SU-DHL-6 (cell line): ENCODE measurements at regions not wholly inside any gene's neighbourhood (a gene's known extent, or its start where the extent isn't known, plus 50 kb on each side); places are given as distances from the start of the nearest gene placed in this dataset.

Experiments
- EZH2phosphoT487 ChIP-seq: fragments of 200-600 bp; sonication (generic), shearing (Covaris generic); conservative IDR thresholded peaks from 2 replicates; pipeline ENCODE4 v1.6.1; 2018; ENCODE audit warnings: mild to moderate bottlenecking, antibody characterized with exemption, low read length, moderate library complexity, mixed read lengths
- TF ChIP-seq, protein P1 (sequence below): fragments of 200-600 bp; sonication (generic); IDR thresholded peaks from one replicate; pipeline ENCODE4 v1.5.1; 2017; ENCODE audit warnings: antibody characterized with exemption, mild to moderate bottlenecking, low read length, moderate library complexity; ENCODE audit not compliant: insufficient read depth, poor library complexity, severe bottlenecking

DNA sequence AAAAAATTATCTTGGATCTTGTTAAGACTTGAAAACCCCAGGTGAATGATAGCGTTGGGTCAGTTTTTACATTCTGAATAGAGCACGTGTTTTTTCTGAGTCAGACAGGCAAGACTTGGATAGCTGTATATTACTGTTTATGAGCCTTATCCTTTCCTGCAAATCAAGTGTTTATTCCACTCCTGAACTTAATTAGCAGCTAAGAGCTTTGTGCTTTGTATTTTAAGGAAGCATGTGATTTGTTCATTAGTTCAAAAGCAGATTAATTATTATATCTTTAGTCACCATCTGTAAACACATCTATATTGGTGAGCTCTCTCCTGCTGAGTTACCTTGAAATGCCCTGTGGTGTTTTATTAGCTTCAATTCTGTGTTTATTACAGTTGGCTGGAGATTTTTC lies 98.6 kb upstream of the PRPS1L1 start:
- TF ChIP-seq, protein P1, sequence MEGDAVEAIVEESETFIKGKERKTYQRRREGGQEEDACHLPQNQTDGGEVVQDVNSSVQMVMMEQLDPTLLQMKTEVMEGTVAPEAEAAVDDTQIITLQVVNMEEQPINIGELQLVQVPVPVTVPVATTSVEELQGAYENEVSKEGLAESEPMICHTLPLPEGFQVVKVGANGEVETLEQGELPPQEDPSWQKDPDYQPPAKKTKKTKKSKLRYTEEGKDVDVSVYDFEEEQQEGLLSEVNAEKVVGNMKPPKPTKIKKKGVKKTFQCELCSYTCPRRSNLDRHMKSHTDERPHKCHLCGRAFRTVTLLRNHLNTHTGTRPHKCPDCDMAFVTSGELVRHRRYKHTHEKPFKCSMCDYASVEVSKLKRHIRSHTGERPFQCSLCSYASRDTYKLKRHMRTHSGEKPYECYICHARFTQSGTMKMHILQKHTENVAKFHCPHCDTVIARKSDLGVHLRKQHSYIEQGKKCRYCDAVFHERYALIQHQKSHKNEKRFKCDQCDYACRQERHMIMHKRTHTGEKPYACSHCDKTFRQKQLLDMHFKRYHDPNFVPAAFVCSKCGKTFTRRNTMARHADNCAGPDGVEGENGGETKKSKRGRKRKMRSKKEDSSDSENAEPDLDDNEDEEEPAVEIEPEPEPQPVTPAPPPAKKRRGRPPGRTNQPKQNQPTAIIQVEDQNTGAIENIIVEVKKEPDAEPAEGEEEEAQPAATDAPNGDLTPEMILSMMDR = no peak
- no peak for TF ChIP-seq EZH2phosphoT487
